PC-3 (cell line): ENCODE measurements at regions not wholly inside any gene's neighbourhood (a gene's known extent, or its start where the extent isn't known, plus 50 kb on each side); places are given as distances from the start of the nearest gene placed in this dataset.

Experiments used
- ATAC-seq: fragments of 200-7000 bp; cut with Tn5 transposase; 2 replicates; pipeline ENCODE4 v1.9.1; 2020; ENCODE audit warnings: mild to moderate bottlenecking, moderate library complexity
- BruUV-seq: library from RNA; stranded (reverse); fragments of 400-500 nt; replicated peaks from 2 replicates; lab custom pipeline; 2021; lab: Mats Ljungman, UMichigan
- CTCF ChIA-PET: fragments of 300-600 bp; sonication (Branson Sonifier 250); formaldehyde crosslinking; loops from one replicate; lab custom pipeline; 2022; ENCODE audit warnings: antibody characterized with exemption; lab: Charles Lee
- POLR2A ChIA-PET: fragments of 300-600 bp; sonication (Branson Sonifier 250); formaldehyde crosslinking; loops from one replicate; lab custom pipeline; 2022; ENCODE audit warnings: antibody characterized with exemption; ENCODE audit not compliant: unreplicated experiment; lab: Charles Lee
- DNase-seq: peaks from one replicate; pipeline ENCODE4 v3.0.0-alpha.2; 2015
- H2AFZ ChIP-seq: fragments of 300-600 bp; sonication (generic); 2 replicates; pipeline ENCODE4 v1.6.0; 2016; ENCODE audit warnings: antibody characterized with exemption, low read length
- H3F3A ChIP-seq: fragments of 300-600 bp; sonication (generic); one replicate; pipeline ENCODE4 v1.6.0; 2017; ENCODE audit warnings: antibody characterized with exemption, low read length, control low read depth, mild to moderate bottlenecking; ENCODE audit not compliant: unreplicated experiment
- H3K27ac ChIP-seq: fragments of 300-600 bp; sonication (generic); 2 replicates; pipeline ENCODE4 v1.5.1; 2016; ENCODE audit warnings: mild to moderate bottlenecking, low read length
- H3K27me3 ChIP-seq: fragments of 300-600 bp; sonication (generic); 2 replicates; pipeline ENCODE4 v1.6.1; 2016; ENCODE audit warnings: low read length, mixed read lengths
- H3K36me3 ChIP-seq: fragments of 300-600 bp; sonication (generic); 2 replicates; pipeline ENCODE4 v1.6.1; 2016; ENCODE audit warnings: low read depth, mixed run types, low read length, mixed read lengths
- H3K4me1 ChIP-seq: fragments of 300-600 bp; sonication (generic); 2 replicates; pipeline ENCODE4 v1.5.1; 2016; ENCODE audit warnings: low read length; ENCODE audit not compliant: insufficient read depth
- H3K4me2 ChIP-seq: fragments of 300-600 bp; sonication (generic); 2 replicates; pipeline ENCODE4 v1.6.0; 2016; ENCODE audit warnings: low read length
- H3K4me3 ChIP-seq: fragments of 300-600 bp; sonication (generic); 2 replicates; pipeline ENCODE4 v1.5.1; 2016; ENCODE audit warnings: mild to moderate bottlenecking, low read length, mixed read lengths
- H3K79me2 ChIP-seq: fragments of 300-600 bp; sonication (generic); 2 replicates; pipeline ENCODE4 v1.6.1; 2017; ENCODE audit warnings: low read length, mixed read lengths
- H3K9ac ChIP-seq: fragments of 300-600 bp; sonication (generic); 2 replicates; pipeline ENCODE4 v1.6.0; 2016; ENCODE audit warnings: mild to moderate bottlenecking, low read length
- H3K9me2 ChIP-seq: fragments of 300-600 bp; sonication (generic); replicated peaks from 2 replicates; pipeline ENCODE4 v1.6.1; 2016; ENCODE audit warnings: mixed run types, low read length, mixed read lengths
- H3K9me3 ChIP-seq: fragments of 300-600 bp; sonication (generic); 2 replicates; pipeline ENCODE4 v1.6.1; 2016; ENCODE audit warnings: low read length, mixed read lengths
- H4K20me1 ChIP-seq: fragments of 300-600 bp; sonication (generic); 2 replicates; pipeline ENCODE4 v1.6.1; 2016; ENCODE audit warnings: low read length, mixed read lengths
- CTCF ChIP-seq: fragments of 300-600 bp; sonication (generic); conservative IDR thresholded peaks from 2 replicates; pipeline ENCODE4 v1.5.1; 2017; ENCODE audit warnings: antibody characterized with exemption, low read depth, mild to moderate bottlenecking, low read length
- EZH2 ChIP-seq: fragments of 300-600 bp; sonication (generic); IDR thresholded peaks from one replicate; pipeline ENCODE4 v1.6.1; 2017; ENCODE audit warnings: antibody characterized with exemption, mild to moderate bottlenecking, low read length; ENCODE audit not compliant: unreplicated experiment
- EZH2phosphoT487 ChIP-seq: fragments of 300-600 bp; sonication (generic); IDR thresholded peaks from 2 replicates; pipeline ENCODE4 v1.6.1; 2018; ENCODE audit warnings: mild to moderate bottlenecking, antibody characterized with exemption, low read length, borderline replicate concordance
- intact Hi-C: fragments of 100-400 bp; cut with micrococcal nuclease; formaldehyde crosslinking; loops from 2 replicates; pipeline ENCODE4 v1.9.0; 2023

DNA sequence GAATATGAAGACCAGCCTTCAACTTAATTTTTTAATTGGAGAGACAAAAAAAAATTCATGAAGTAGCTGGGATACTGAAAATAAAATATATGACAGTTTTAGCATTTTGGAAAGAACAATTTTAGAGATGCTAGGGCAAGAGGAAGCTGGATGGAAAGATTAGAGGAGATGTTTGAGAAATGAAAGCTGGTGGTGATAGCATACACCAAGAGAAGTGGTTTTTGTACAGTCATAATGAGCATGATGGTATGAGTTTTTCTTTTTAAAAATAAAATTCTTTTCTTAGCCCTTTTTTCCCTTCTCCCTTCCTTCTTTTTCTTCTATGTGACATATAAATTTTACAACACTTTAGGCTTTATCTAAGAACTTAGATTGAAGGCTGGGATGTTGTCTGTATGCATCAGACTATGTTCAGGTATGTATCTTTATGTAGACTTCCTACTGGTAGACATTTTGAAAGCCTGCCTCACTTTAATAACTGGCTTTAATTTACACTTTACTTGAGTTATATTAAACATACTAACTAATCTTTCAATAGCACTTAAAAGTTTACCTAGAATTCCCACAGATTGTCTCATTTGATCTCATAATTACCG, 522.5 kb downstream of the TLE4 start:
- Histone ChIP-seq H4K20me1 (no peaks in the 10 kb centered on the region), H3K27ac (no peak overlapping the region), H3K79me2 (no peaks in the 10 kb centered on the region), H3K36me3 (no peaks in the 10 kb centered on the region), H3K9me2 (no peaks in the 10 kb centered on the region), H3K9ac (no peak overlapping the region), H3K4me2 (no peak overlapping the region), H3F3A (no peaks in the 10 kb centered on the region), H3K4me3 (no peak overlapping the region), H3K4me1 (no peaks in the 10 kb centered on the region), H3K27me3 (no peaks in the 10 kb centered on the region), H3K9me3 (no peaks in the 10 kb centered on the region), H2AFZ (no peak overlapping the region)
- DNase-seq (no peak), ATAC-seq (no peak)
- intact Hi-C loops = no loop called here
- CTCF ChIA-PET = no interaction called here
- POLR2A ChIA-PET = no interaction called here
- TF ChIP-seq CTCF = no peak
- TF ChIP-seq EZH2 = no peak
- TF ChIP-seq EZH2phosphoT487 = no peak
- no TSS peak for BruUV-seq

GRCh38 chr9:80093695-80094094, 521.9 kb downstream of the TLE4 start:
- POLR2A ChIA-PET = no interaction called here
- CTCF ChIA-PET = no interaction called here
- no peaks in the 10 kb centered on the region for H4K20me1 ChIP-seq
- no peaks in the 10 kb centered on the region for H3K27me3 ChIP-seq
- no TSS peak for BruUV-seq
- TF ChIP-seq EZH2phosphoT487 (no peak), CTCF (no peak), EZH2 (no peak)
- no peak overlapping the region for H3K4me3 ChIP-seq
- no peak overlapping the region for H3K27ac ChIP-seq
- no peaks in the 10 kb centered on the region for H3F3A ChIP-seq
- no peaks in the 10 kb centered on the region for H3K9me3 ChIP-seq
- no peak for DNase-seq
- no peak overlapping the region for H2AFZ ChIP-seq
- H3K4me2 ChIP-seq = no peak overlapping the region
- no peak for ATAC-seq
- no peak overlapping the region for H3K9ac ChIP-seq
- no peaks in the 10 kb centered on the region for H3K9me2 ChIP-seq
- no peaks in the 10 kb centered on the region for H3K79me2 ChIP-seq
- intact Hi-C loops = no loop called here
- H3K4me1 ChIP-seq = no peaks in the 10 kb centered on the region
- H3K36me3 ChIP-seq = no peaks in the 10 kb centered on the region

GRCh38 chr9:80091526-80091925, 519.8 kb downstream of the TLE4 start:
- CTCF ChIA-PET = no interaction called here
- Histone ChIP-seq H2AFZ (no peak overlapping the region), H3K9ac (no peak overlapping the region), H3K27me3 (no peaks in the 10 kb centered on the region), H3K4me1 (no peaks in the 10 kb centered on the region), H3K79me2 (no peaks in the 10 kb centered on the region), H3K27ac (no peak overlapping the region), H3K9me3 (no peaks in the 10 kb centered on the region), H3K36me3 (no peaks in the 10 kb centered on the region), H3K9me2 (no peaks in the 10 kb centered on the region), H3K4me3 (no peak overlapping the region), H3F3A (no peaks in the 10 kb centered on the region), H3K4me2 (no peak overlapping the region), H4K20me1 (no peaks in the 10 kb centered on the region)
- no TSS peak for BruUV-seq
- intact Hi-C loops = no loop called here
- POLR2A ChIA-PET = no interaction called here
- ATAC-seq = no peak
- no peak for DNase-seq
- no peak for TF ChIP-seq EZH2
- TF ChIP-seq EZH2phosphoT487 = no peak
- no peak for TF ChIP-seq CTCF
